Activated CD8-positive, alpha-beta memory T cell treated with anti-CD3 and anti-CD28 coated beads for 4 hours (primary cell): ENCODE measurements at regions not wholly inside any gene's neighbourhood (a gene's known extent, or its start where the extent isn't known, plus 50 kb on each side); places are given as distances from the start of the nearest gene placed in this dataset.

Experiments
- DNase-seq, 2 donors: peaks; one replicate each; pipeline ENCODE4 v3.0.0-alpha.2; 2020; ENCODE audit warnings: low read depth in 2 of 2

DNA sequence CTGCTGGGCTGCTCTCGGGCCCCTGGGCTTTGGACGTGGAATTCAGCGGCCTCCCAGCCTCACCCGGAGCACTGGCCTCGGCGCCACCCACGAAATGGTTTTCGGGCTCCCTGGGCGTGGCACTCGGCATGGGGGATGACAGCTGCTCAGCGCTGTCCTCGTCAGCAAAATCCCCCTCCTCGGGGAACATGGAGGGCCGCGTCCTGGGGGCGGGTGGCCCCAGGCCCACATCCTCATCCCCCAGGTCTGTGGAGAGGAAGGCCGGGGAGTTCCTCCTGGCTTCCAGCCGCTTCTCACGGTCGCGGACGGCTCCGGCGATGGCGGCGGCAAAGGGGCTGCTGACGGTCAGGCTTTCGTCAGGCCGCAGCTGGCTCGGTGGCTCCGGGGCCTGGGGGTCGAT lies 88.4 kb downstream of the CTTN start:
- DNase-seq: no peak

GRCh38 chr11:70487160-70487559 lies 88.8 kb downstream of the CTTN start:
- DNase-seq: no peak

- DNase-seq: no peak
Observed at GRCh38 chr11:70487756-70488155, 89.4 kb downstream of the CTTN start.

- no peak for DNase-seq
Observed at GRCh38 chr11:70488171-70488703, 89.9 kb downstream of the CTTN start.

DNA sequence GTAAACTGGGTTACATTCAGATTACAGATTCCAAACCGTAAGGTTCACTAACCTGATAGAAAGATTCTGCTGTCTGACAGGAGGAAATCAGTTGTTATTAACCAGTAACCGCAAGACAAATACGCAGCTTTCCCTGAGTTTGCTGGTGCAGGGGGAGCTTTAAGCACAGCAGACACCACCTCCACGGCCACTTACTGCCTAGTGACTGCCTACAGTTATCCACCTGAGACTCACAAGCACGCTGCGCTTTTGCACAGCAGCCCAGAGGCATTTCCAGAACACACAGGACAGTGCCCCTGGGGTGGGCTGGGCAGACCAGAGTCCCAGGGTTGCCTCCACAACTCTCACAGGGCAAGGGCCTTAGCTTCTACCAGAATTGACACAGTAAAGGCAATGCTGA lies 90.9 kb downstream of the CTTN start:
- DNase-seq: no peak

- no peak for DNase-seq
Observed at GRCh38 chr11:70490208-70490607, 91.9 kb downstream of the CTTN start.

DNA sequence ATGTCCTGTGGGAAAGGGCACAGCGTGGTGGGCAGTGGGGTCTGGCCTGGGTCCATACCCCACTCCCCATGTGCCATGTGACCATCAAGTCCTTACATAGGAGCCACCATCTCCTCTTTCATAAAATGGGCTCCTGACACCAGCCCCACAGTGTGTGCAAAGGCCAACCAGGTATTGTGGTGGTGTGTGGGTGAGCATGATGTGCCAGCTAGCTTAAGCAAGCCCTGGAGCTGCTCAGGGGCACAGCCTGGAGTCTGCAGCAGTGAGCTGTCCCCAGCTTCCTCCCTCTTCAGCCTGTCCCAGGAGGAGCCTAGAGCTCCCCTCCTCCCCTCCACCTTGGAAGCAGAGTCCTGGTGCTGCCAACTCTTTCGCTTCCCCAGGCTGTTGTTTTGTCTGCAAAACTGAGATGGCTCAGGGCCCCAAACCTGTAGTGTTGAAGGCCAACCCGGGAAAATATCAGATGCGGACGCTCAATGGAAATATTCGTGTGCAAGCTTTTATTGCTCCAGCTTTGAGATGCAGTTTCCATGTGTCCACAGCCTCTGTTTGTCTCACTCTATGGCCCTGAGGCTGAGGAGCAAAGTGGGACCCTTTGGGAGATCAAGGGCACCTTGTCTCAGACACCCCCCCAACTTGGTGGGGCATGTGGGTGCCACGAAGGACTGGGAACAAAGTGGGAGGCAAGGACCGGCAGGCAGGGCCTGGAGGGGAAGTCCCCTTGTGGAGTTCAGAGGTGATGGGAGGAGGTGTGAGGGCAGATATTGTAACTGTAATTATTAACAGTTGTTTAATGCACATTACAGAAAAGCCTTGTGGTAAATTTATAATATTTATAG lies 92.6 kb downstream of the CTTN start:
- no peak for DNase-seq

DNA sequence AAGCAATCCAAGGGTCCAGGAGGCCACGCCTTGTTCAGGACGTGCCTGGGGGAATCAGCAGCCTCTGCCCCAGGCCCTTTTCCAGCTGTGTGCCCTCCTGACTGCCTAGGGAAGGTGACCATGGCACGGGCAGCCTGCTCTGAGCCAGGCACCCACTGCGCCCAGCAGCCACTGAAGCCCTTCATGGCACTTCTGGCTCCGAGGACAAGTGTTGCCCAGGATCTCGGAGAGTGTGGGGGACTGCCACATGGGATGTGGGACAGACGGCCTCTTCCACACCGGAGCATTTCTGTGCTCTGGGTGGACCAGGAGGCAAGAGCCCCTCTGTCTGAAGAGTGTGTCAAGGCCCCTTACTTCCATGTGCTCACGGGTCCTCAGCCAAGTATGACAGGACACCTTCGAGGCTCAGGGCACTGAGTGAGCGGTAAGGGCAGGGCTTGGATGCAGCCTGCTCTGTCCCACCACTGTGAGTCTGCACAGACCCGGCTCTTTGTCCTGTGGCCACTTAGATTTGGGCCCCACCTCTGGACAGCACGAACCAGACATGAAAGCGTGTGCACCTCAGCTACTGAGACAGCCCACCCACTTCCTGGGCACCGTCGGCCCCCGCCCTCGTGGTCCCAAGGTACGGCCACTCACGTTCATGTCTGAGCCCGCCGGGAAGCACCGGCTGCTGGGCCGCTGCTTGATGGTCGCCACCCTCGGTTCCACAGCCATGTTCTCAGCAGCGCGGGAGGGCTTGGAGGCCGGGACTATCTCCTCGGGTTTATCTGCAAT lies 93.6 kb downstream of the CTTN start:
- no peak for DNase-seq

DNA sequence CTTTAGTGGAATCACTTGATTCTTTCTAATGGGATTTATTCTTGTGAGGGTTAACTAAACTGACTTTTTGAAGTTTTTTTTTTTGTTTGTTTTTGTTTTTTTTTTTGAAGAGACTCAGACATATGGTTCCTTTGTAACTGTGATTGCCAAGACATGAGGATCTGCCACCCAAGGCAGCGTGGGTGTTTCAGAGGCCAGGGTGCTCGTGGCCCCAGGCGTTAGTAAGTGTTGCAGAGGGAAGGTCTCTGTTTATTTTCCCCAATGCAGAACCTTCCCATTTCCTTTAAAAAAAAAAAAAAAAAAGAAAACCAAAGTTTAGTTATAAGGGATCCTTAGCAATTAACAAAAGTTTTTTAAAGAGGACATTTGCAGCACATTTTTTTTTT lies 94.8 kb downstream of the CTTN start:
- no peak for DNase-seq

- DNase-seq: no peak
Observed at GRCh38 chr11:70493891-70494290, 95.6 kb downstream of the CTTN start.

DNA sequence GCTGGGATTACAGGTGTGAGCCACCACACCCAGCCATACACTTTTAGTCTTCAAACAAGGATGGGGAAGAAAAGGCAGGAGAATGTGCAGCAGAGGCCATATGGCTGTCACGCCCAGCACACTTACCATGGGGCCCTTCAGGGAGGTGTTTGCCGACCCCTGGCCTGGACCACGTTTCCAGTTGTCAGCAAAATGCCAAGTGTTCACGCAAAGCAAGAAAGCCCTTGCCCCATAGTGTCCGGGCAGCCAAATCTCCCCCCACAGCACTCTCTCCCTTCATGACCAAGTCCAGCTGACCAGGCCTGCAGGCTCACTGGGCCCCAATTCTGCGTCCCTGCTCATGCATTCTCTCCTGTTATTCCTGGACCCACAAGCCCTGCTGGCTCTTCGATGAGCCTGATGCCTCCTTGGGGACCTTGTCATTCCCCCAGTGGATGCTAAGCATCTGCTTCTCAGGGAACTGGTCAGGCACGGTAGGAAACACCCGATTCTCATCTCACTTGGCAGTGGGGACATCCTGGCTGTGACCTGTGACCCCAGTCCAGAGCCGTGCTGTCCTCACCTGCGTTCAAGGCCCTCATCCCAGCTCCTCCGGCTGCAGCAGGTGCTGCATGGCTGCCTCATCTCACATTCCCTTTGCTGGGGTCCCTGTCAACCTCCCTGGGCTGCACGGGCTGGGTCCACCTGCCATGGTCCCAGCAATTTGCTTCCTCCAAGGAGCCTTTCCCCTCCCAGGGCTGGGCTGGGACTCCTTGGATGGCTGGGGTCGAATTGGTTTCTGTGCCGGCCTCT lies 96.4 kb downstream of the CTTN start:
- no peak for DNase-seq

- DNase-seq: no peak
Observed at GRCh38 chr11:70495351-70496310, 97.3 kb downstream of the CTTN start.

- DNase-seq: no peak
Observed at GRCh38 chr11:70496591-70497535, 98.5 kb downstream of the CTTN start.

- DNase-seq: no peak
Observed at GRCh38 chr11:70497536-70498075, 99.3 kb downstream of the CTTN start.

- DNase-seq: no peak
Observed at GRCh38 chr11:70498171-70498571, 99.8 kb downstream of the CTTN start.

GRCh38 chr11:70498976-70499801 lies 100.9 kb downstream of the CTTN start:
- no peak for DNase-seq

GRCh38 chr11:70500076-70500847 lies 101.9 kb downstream of the CTTN start:
- DNase-seq: no peak
